Fibroblast of upper back skin (primary cell): ENCODE measurements at regions not wholly inside any gene's neighbourhood (a gene's known extent, or its start where the extent isn't known, plus 50 kb on each side); places are given as distances from the start of the nearest gene placed in this dataset.

ENCODE experiments used
- DNase-seq: peaks from one replicate; pipeline ENCODE4 v3.0.0-alpha.2; 2013

GRCh38 chr18:77948567-77948966 lies 698.9 kb downstream of the GALR1 start:
- DNase-seq: no peak

GRCh38 chr18:77949355-77949973 lies 699.8 kb downstream of the GALR1 start:
- DNase-seq: no peak

- no peak for DNase-seq
These were observed 709.6 kb downstream of the GALR1 start for GRCh38 chr18:77959248-77959647.

- no peak for DNase-seq
These were observed 711.3 kb downstream of the GALR1 start for GRCh38 chr18:77960791-77961410.

- no peak for DNase-seq
These were observed 717.4 kb downstream of the GALR1 start for GRCh38 chr18:77967071-77967470.

- DNase-seq: no peak
These were observed 718.1 kb downstream of the GALR1 start for GRCh38 chr18:77967791-77968190.

- DNase-seq: no peak
These were observed 720.3 kb downstream of the GALR1 start for GRCh38 chr18:77969972-77970371.

GRCh38 chr18:77970814-77971213 lies 721.2 kb downstream of the GALR1 start:
- DNase-seq: no peak

GRCh38 chr18:77973745-77974144 lies 724.1 kb downstream of the GALR1 start:
- no peak for DNase-seq

- no peak for DNase-seq
These were observed 724.7 kb downstream of the GALR1 start for GRCh38 chr18:77974329-77974728.

GRCh38 chr18:77977331-77977730 lies 727.7 kb downstream of the GALR1 start:
- DNase-seq: no peak

- DNase-seq: no peak
These were observed 730.6 kb downstream of the GALR1 start for GRCh38 chr18:77980275-77980674.

- no peak for DNase-seq
These were observed 732.2 kb downstream of the GALR1 start for GRCh38 chr18:77981874-77982273.

GRCh38 chr18:77983270-77983669 lies 733.6 kb downstream of the GALR1 start:
- DNase-seq: no peak

- no peak for DNase-seq
These were observed 734.5 kb downstream of the GALR1 start for GRCh38 chr18:77984178-77984577.

- no peak for DNase-seq
These were observed 735.2 kb downstream of the GALR1 start for GRCh38 chr18:77984833-77985232.

GRCh38 chr18:77985526-77986281 lies 736.1 kb downstream of the GALR1 start:
- DNase-seq: no peak

- no peak for DNase-seq
These were observed 740.5 kb downstream of the GALR1 start for GRCh38 chr18:77990131-77990530.

GRCh38 chr18:77990901-77991300 lies 741.3 kb downstream of the GALR1 start:
- no peak for DNase-seq

- DNase-seq: no peak
These were observed 742.4 kb downstream of the GALR1 start for GRCh38 chr18:77992057-77992456.

- no peak for DNase-seq
These were observed 743.7 kb downstream of the GALR1 start for GRCh38 chr18:77993188-77993981.

- DNase-seq: no peak
These were observed 745.9 kb downstream of the GALR1 start for GRCh38 chr18:77995593-77995992.

GRCh38 chr18:77996737-77997136 lies 747.1 kb downstream of the GALR1 start:
- DNase-seq: no peak
